CD4-positive, alpha-beta T cell (primary cell): ENCODE measurements at regions not wholly inside any gene's neighbourhood (a gene's known extent, or its start where the extent isn't known, plus 50 kb on each side); places are given as distances from the start of the nearest gene placed in this dataset.

Experiments
- ATAC-seq: fragments of 200-7000 bp; cut with Tn5 transposase; one replicate; pipeline ENCODE4 v1.10.0; 2022; ENCODE audit warnings: mild to moderate bottlenecking; ENCODE audit not compliant: poor library complexity
- CTCF ChIA-PET: fragments of 350-600 bp; sonication (Branson Sonifier 250); formaldehyde crosslinking; loops from one replicate; lab custom pipeline; 2021; ENCODE audit warnings: antibody characterized with exemption, inconsistent platforms; lab: Charles Lee
- POLR2A ChIA-PET: fragments of 350-600 bp; sonication (Branson Sonifier 250); formaldehyde crosslinking; loops from one replicate; lab custom pipeline; 2021; ENCODE audit warnings: antibody characterized with exemption, inconsistent platforms; lab: Charles Lee
- DNase-seq, 14 experiments: peaks; one replicate each; pipeline ENCODE4 v3.0.0-alpha.2; 2013 to 2020; ENCODE audit warnings: mixed read lengths in 2 of 14
- H3K27ac ChIP-seq, 2 donors: one replicate each; pipeline versions ENCODE4 v1.5.1 to v1.7.0; 2013; ENCODE audit warnings: low read length in 2 of 2, low read depth in 1 of 2, mild to moderate bottlenecking in 1 of 2
- H3K27me3 ChIP-seq, 2 experiments: 1 replicate in 1 of 2; 2 replicates in 1 of 2; pipeline versions ENCODE4 v1.6.1 to v1.7.0; 2013; ENCODE audit warnings: low read length in 2 of 2, control low read depth in 1 of 2, mild to moderate bottlenecking in 1 of 2, moderate library complexity in 1 of 2; ENCODE audit not compliant: insufficient read depth in 2 of 2, control insufficient read depth in 1 of 2
- H3K36me3 ChIP-seq: one replicate; pipeline ENCODE4 v1.6.1; 2013; ENCODE audit warnings: low read length, control low read depth; ENCODE audit not compliant: insufficient read depth
- H3K4me1 ChIP-seq: one replicate; pipeline ENCODE4 v1.6.1; 2013; ENCODE audit warnings: low read length, control low read depth; ENCODE audit not compliant: insufficient read depth
- H3K4me3 ChIP-seq: one replicate; pipeline ENCODE4 v1.5.1; 2013; ENCODE audit warnings: mild to moderate bottlenecking, low read length, moderate library complexity
- H3K9me3 ChIP-seq, 2 experiments: 1 replicate in 1 of 2; 2 replicates in 1 of 2; pipeline versions ENCODE4 v1.6.1 to v1.7.0; 2013; ENCODE audit warnings: low read length in 2 of 2, mild to moderate bottlenecking in 2 of 2, control low read depth in 1 of 2, moderate library complexity in 1 of 2; ENCODE audit not compliant: control insufficient read depth in 1 of 2, insufficient read depth in 1 of 2
- H3K27ac Mint-ChIP-seq: one replicate; pipeline ENCODE4 v1.8.0; 2020; ENCODE audit warnings: mixed read lengths
- H3K27me3 Mint-ChIP-seq: one replicate; pipeline ENCODE4 v1.8.0; 2021; ENCODE audit warnings: mixed read lengths
- H3K36me3 Mint-ChIP-seq: one replicate; pipeline ENCODE4 v1.8.0; 2021; ENCODE audit warnings: low read depth, mixed read lengths
- H3K4me1 Mint-ChIP-seq: one replicate; pipeline ENCODE4 v1.8.0; 2021; ENCODE audit warnings: low read depth, mixed read lengths
- H3K4me3 Mint-ChIP-seq: one replicate; pipeline ENCODE4 v1.8.0; 2020; ENCODE audit warnings: mild to moderate bottlenecking, mixed read lengths
- H3K9me3 Mint-ChIP-seq: one replicate; pipeline ENCODE4 v1.8.0; 2020; ENCODE audit warnings: mixed read lengths
- intact Hi-C, 2 experiments: fragments of 100-400 bp; cut with DNase I in 1 of 2; cut with micrococcal nuclease in 1 of 2; formaldehyde crosslinking; loops; one replicate each; pipeline versions ENCODE4 v1.15.1 to v1.9.0; 2023 to 2025; cut with DNase I, micrococcal nuclease
- TF ChIP-seq, protein P1 (sequence below): fragments of 200-600 bp; IDR thresholded peaks from one replicate; pipeline ENCODE4 v1.8.0; 2022; ENCODE audit warnings: antibody characterized with exemption, mild to moderate bottlenecking

GRCh38 chr3:35929158-35929557, 289.8 kb downstream of the ARPP21 start:
- H3K4me1 Mint-ChIP-seq: no peaks in the 10 kb centered on the region
- Histone ChIP-seq H3K9me3 (no peaks in the 10 kb centered on the region), H3K27ac (no peak overlapping the region), H3K36me3 (no peaks in the 10 kb centered on the region), H3K4me3 (no peak overlapping the region), H3K27me3 (no peaks in the 10 kb centered on the region), H3K4me1 (no peaks in the 10 kb centered on the region)
- TF ChIP-seq, protein P1, sequence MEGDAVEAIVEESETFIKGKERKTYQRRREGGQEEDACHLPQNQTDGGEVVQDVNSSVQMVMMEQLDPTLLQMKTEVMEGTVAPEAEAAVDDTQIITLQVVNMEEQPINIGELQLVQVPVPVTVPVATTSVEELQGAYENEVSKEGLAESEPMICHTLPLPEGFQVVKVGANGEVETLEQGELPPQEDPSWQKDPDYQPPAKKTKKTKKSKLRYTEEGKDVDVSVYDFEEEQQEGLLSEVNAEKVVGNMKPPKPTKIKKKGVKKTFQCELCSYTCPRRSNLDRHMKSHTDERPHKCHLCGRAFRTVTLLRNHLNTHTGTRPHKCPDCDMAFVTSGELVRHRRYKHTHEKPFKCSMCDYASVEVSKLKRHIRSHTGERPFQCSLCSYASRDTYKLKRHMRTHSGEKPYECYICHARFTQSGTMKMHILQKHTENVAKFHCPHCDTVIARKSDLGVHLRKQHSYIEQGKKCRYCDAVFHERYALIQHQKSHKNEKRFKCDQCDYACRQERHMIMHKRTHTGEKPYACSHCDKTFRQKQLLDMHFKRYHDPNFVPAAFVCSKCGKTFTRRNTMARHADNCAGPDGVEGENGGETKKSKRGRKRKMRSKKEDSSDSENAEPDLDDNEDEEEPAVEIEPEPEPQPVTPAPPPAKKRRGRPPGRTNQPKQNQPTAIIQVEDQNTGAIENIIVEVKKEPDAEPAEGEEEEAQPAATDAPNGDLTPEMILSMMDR: no peak
- no peaks in the 10 kb centered on the region for H3K27me3 Mint-ChIP-seq
- H3K4me3 Mint-ChIP-seq: no peak overlapping the region
- no peak overlapping the region for H3K27ac Mint-ChIP-seq
- CTCF ChIA-PET: no interaction called here
- no peaks in the 10 kb centered on the region for H3K9me3 Mint-ChIP-seq
- no peaks in the 10 kb centered on the region for H3K36me3 Mint-ChIP-seq
- intact Hi-C loops: no loop called here
- POLR2A ChIA-PET: no interaction called here
- no peak for ATAC-seq
- no peak for DNase-seq

- Mint-ChIP-seq H3K27ac (no peak overlapping the region), H3K4me3 (no peak overlapping the region), H3K4me1 (no peaks in the 10 kb centered on the region), H3K27me3 (no peaks in the 10 kb centered on the region), H3K36me3 (no peaks in the 10 kb centered on the region), H3K9me3 (no peaks in the 10 kb centered on the region)
- Histone ChIP-seq H3K4me3 (no peak overlapping the region), H3K27me3 (no peaks in the 10 kb centered on the region), H3K27ac (no peak overlapping the region), H3K9me3 (no peaks in the 10 kb centered on the region), H3K36me3 (no peaks in the 10 kb centered on the region), H3K4me1 (no peaks in the 10 kb centered on the region)
- TF ChIP-seq, protein P1: no peak
- DNase-seq (no peak), ATAC-seq (no peak)
- intact Hi-C loops: no loop called here
- ChIA-PET CTCF (no interaction called here), POLR2A (no interaction called here)
Measured at GRCh38 chr3:35931867-35932266, 292.5 kb downstream of the ARPP21 start.

GRCh38 chr3:35932995-35933394, 293.7 kb downstream of the ARPP21 start:
- Mint-ChIP-seq H3K36me3 (no peaks in the 10 kb centered on the region), H3K4me1 (no peaks in the 10 kb centered on the region), H3K4me3 (no peak overlapping the region), H3K27ac (no peak overlapping the region), H3K27me3 (no peaks in the 10 kb centered on the region), H3K9me3 (no peaks in the 10 kb centered on the region)
- intact Hi-C loops: no loop called here
- CTCF ChIA-PET: no interaction called here
- H3K36me3 ChIP-seq: no peaks in the 10 kb centered on the region
- no peaks in the 10 kb centered on the region for H3K4me1 ChIP-seq
- no peak overlapping the region for H3K27ac ChIP-seq
- POLR2A ChIA-PET: no interaction called here
- no peaks in the 10 kb centered on the region for H3K27me3 ChIP-seq
- TF ChIP-seq, protein P1: no peak
- no peak overlapping the region for H3K4me3 ChIP-seq
- DNase-seq (peak in 1 of 14 experiments; percentile 8), ATAC-seq (no peak)
- H3K9me3 ChIP-seq: no peaks in the 10 kb centered on the region
